GM08714 (cell line): ENCODE measurements at regions not wholly inside any gene's neighbourhood (a gene's known extent, or its start where the extent isn't known, plus 50 kb on each side); places are given as distances from the start of the nearest gene placed in this dataset.
"Not testable (repeated sequence)": the region's sequence is repeated elsewhere in the genome, so short reads cannot be mapped to it uniquely, and the experiment has no call there.

Experiments
- H3K4me3 ChIP-seq: fragments of 200-500 bp; sonication (Bioruptor generic); 2 replicates; pipeline ENCODE4 v1.5.1; 2014; ENCODE audit warnings: mild to moderate bottlenecking, low read length, inconsistent platforms
- ZNF274 ChIP-seq: IDR thresholded peaks from 2 replicates; pipeline ENCODE4 v1.6.1; 2012; ENCODE audit warnings: mild to moderate bottlenecking, low read depth, low read length

- TF ChIP-seq ZNF274, result no peak
- no peak overlapping the region for H3K4me3 ChIP-seq
Measured at GRCh38 chr10:124319926-124320391, 98.8 kb downstream of the OAT start.

DNA sequence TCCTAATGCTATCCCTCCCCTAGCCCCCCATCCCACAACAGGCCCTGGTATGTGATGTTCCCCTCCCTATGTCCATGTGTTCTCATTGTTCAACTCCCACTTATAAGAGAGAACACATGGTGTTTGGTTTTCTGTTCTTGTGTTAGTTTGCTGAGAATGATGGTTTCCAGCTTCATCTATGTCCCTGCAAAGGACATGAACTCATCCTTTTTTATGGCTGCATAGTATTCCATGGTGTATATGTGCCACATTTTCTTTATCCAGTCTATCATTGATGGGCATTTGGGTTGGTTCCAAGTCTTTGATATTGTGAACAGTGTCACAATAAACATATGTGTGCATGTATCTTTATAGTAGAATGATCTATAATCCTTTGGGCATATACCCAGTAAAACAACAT is 99.2 kb downstream of the OAT start:
- not testable (repeated sequence) for H3K4me3 ChIP-seq

- H3K4me3 ChIP-seq, result no peak overlapping the region
- TF ChIP-seq ZNF274, result no peak
Measured at GRCh38 chr10:124318811-124319210, 99.9 kb downstream of the OAT start.

DNA sequence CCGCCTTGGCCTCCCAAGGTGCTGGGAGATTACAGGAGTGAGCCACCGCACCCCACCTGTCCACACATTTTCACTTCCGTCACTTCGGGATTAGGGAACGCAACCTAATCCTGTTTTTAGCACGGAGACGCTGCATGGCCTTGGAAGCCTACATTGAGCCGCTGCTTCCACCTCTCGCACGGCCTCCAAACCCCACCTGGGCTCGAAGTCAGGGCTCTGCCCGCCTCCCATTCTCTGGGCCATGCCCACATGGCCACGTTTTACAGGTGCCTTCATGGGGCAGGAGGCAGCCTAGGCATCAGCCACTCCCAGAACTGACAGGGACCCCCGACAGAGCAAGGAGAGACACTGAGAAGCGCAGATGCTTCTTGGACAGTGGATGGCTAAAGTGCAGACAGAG is 100.6 kb downstream of the OAT start:
- H3K4me3 ChIP-seq, result no peak overlapping the region
- no peak for TF ChIP-seq ZNF274

DNA sequence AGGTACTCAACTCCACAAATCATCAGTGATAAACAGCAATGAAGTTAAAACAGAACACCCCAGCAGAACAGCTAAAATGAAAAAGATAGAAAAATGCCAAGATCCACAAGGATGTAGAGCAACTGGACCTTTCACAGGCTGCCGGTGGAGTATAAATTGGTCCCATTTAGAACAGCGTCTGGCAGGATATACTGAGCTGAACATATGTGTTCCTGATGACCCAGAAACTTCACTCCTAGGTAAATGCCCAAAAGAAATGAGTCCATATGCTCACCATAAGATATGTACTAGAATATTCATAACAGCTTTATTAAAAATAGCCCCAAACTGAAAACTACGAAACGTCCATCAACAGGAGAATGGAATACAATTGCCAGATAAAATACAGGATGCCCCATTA is 102.4 kb downstream of the OAT start:
- TF ChIP-seq ZNF274, result no peak
- no peak overlapping the region for H3K4me3 ChIP-seq

GRCh38 chr10:124315591-124316270 is 103.0 kb downstream of the OAT start:
- TF ChIP-seq ZNF274, result no peak
- no peak overlapping the region for H3K4me3 ChIP-seq

DNA sequence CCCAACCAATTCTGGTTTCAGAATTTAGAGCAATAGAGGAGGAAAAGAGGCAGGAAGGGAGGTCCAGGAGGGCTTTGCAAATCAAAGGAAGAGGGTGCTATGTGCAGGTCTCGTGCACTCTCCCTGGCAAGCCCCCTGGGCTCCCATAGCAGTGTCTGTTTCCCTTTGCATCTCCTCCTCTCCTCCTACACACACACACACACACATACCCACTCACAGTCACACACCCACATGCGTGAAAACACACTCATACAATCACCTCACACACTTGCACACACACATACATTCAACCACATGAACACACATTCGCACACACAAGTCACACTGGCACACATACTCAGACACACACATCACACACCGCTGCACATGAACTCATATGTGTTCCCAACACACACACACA is 105.3 kb downstream of the OAT start:
- TF ChIP-seq ZNF274, result no peak
- H3K4me3 ChIP-seq, result no peak overlapping the region

DNA sequence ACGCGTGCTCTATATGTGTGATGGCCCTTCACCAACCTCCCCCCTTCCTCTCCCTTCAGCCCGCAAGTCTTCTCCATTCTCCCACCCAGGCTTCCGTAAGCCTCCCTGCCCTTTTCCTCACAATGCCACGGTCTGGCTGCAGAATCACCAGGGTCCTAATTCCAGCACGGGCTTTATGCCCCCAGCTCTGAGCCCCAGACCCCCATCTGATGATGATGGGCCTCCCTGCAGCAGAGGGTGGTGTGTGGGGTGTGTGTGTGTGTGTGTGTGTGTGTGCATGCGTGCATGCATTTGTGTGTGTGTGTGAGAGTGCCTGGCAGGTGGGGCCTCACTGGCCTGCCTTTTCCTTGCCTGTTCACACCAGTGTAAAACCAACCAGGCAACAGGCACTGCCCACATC is 109.9 kb downstream of the OAT start:
- no peak overlapping the region for H3K4me3 ChIP-seq
- TF ChIP-seq ZNF274, result no peak

- no peak overlapping the region for H3K4me3 ChIP-seq
- TF ChIP-seq ZNF274, result no peak
Measured at GRCh38 chr10:124308056-124308645, 110.6 kb downstream of the OAT start.

GRCh38 chr10:124307591-124307990 is 111.1 kb downstream of the OAT start:
- no peak for TF ChIP-seq ZNF274
- no peak overlapping the region for H3K4me3 ChIP-seq

GRCh38 chr10:124306922-124307371 is 111.8 kb downstream of the OAT start:
- H3K4me3 ChIP-seq, result no peak overlapping the region
- TF ChIP-seq ZNF274, result no peak

- no peak for TF ChIP-seq ZNF274
- no peak overlapping the region for H3K4me3 ChIP-seq
Measured at GRCh38 chr10:124306520-124306919, 112.2 kb downstream of the OAT start.

DNA sequence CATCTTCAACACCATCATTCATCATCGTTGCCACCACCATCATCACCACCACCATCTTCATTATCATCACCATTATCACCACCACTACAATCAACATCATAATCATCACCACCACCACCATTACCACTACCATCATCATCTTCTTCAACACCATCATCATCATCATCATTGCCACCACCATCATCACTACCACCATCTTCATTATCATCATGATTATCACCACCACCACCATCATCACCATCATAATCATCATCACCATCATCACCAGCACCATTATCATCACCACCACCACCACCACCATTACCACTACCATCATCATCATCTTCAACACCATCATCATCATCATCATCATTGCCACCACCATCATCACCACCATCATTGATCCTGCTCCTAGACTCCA is 112.7 kb downstream of the OAT start:
- no peak overlapping the region for H3K4me3 ChIP-seq
- TF ChIP-seq ZNF274, result no peak

DNA sequence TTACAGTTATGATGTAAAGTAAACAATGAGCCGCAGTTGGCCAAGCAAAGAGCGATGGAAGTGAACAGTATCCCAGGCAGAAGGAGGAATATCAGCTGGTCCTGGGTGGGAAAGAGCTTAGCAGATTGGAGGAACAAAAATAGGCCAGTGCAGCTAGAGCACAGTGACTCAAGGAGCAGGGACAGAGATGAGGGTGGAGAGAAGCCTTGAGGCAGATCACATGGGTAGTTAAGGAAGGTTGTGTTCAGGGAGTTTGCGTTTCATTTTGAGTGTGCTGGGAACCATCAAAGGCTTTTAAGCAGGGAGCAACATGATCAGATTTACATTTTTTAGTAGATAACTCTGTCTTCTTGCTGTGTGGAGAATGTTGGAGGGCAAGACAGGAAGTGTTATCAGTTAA is 113.6 kb downstream of the OAT start:
- H3K4me3 ChIP-seq, result no peak overlapping the region
- TF ChIP-seq ZNF274, result no peak

GRCh38 chr10:124303662-124304418 is 114.9 kb downstream of the OAT start:
- TF ChIP-seq ZNF274, result no peak
- no peak overlapping the region for H3K4me3 ChIP-seq

- TF ChIP-seq ZNF274, result no peak
Measured at GRCh38 chr10:124302951-124303505, 115.7 kb downstream of the OAT start.

More at GRCh38 chr10:124302951-124303505, 115.7 kb downstream of the OAT start:
- H3K4me3 ChIP-seq, result no peak overlapping the region
